ENCODE measurements at regions not wholly inside any gene's neighbourhood (a gene's known extent, or its start where the extent isn't known, plus 50 kb on each side); places are given as distances from the start of the nearest gene placed in this dataset.

DNA sequence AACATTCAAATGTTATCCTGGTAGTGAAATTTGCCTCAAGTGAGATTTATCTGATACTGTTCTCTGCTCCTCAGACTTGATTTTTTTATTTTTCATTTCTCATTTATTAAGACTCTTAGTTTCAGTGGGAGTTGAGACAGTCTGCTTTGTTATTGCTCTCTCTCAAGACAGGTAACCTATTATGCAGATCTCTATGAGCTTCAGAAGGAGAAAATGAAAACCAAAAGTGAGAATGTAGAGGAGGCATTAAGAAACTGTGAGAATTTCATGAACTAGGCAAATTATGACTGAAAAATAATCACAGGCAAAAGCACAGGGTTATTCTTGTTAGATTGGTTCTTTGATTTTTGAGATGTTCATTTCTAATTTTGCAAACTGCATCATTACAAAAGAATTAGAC is 290.0 kb upstream of the CHORDC1 start:
- no peak for DNase-seq (ENCODE audit: low spot score)
- Mint-ChIP-seq H3K27me3 (ENCODE audit: low read depth) (peaks cover 5% of the 10 kb centered on the region), H3K4me3 (ENCODE audit: unreplicated experiment) (no peak overlapping the region), H3K27ac (ENCODE audit: unreplicated experiment) (no peak overlapping the region), H3K4me1 (ENCODE audit: low read depth) (no peaks in the 10 kb centered on the region), H3K36me3 (ENCODE audit: low read depth) (no peaks in the 10 kb centered on the region), H3K9me3 (ENCODE audit: low read depth) (peaks cover 5% of the 10 kb centered on the region)
- TF ChIP-seq, protein P1, sequence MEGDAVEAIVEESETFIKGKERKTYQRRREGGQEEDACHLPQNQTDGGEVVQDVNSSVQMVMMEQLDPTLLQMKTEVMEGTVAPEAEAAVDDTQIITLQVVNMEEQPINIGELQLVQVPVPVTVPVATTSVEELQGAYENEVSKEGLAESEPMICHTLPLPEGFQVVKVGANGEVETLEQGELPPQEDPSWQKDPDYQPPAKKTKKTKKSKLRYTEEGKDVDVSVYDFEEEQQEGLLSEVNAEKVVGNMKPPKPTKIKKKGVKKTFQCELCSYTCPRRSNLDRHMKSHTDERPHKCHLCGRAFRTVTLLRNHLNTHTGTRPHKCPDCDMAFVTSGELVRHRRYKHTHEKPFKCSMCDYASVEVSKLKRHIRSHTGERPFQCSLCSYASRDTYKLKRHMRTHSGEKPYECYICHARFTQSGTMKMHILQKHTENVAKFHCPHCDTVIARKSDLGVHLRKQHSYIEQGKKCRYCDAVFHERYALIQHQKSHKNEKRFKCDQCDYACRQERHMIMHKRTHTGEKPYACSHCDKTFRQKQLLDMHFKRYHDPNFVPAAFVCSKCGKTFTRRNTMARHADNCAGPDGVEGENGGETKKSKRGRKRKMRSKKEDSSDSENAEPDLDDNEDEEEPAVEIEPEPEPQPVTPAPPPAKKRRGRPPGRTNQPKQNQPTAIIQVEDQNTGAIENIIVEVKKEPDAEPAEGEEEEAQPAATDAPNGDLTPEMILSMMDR (IDR thresholded peaks at IDR 0.05) = no peak

DNA sequence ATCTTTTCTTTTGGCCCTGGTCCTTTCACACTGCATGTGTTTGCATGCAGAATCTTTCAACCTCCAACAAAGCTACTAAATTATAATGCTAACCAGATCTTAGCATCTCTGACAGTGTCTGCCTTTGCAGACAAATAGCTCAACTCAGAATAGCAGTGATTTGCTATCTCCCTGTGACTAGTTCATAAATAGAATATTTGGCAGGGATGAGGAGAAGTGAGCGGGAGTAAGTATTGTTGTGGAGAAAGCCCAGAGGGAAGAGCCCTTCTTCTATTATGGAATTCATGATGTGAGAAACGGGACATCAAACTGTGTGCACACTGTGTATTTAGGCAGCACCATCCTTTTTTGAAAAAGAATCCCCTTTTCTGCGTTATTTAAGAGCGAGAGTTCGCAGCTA is 288.0 kb upstream of the CHORDC1 start:
- no peaks in the 10 kb centered on the region for H3K36me3 Mint-ChIP-seq (ENCODE audit: low read depth)
- no peak overlapping the region for H3K4me3 Mint-ChIP-seq (ENCODE audit: unreplicated experiment)
- peaks cover 5% of the 10 kb centered on the region for H3K9me3 Mint-ChIP-seq (ENCODE audit: low read depth)
- peaks cover 3% of the 10 kb centered on the region for H3K27me3 Mint-ChIP-seq (ENCODE audit: low read depth)
- no peak overlapping the region for H3K27ac Mint-ChIP-seq (ENCODE audit: unreplicated experiment)
- H3K4me1 Mint-ChIP-seq (ENCODE audit: low read depth) = no peaks in the 10 kb centered on the region
- TF ChIP-seq, protein P1 (IDR thresholded peaks at IDR 0.05) = no peak
- no peak for DNase-seq (ENCODE audit: low spot score)

DNA sequence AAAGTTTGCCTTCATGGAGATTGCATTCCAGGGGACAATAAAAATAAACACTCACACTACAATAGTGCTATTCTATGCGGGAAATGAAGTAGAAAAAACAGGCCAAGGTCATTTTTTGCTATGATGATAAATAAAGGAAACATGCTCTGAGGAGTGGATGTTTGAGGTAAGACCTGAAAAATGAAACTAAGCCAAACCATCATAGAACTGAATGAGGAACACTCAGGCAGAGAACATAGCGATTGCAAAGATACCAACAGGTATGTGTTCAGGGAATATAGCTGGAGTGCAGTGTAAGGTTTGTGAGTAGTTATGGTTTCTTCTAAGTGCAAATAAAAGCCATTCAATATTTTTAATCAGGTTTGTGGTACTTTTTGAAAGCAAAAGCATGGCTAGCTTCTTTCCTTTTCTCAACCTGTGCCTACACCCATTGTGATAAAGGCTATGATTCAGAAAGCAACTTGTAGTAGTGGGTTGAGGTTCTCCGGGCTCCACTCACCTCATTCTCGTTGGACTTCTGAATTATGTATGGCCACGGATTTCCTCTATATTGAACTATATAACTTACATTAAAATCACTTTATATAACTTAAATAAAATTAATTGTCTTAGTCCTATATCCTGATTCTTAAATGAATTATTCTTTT is 278.2 kb upstream of the CHORDC1 start:
- Mint-ChIP-seq H3K4me3 (ENCODE audit: unreplicated experiment) (no peak overlapping the region), H3K27me3 (ENCODE audit: low read depth) (no peaks in the 10 kb centered on the region), H3K36me3 (ENCODE audit: low read depth) (peaks cover 3% of the 10 kb centered on the region), H3K4me1 (ENCODE audit: low read depth) (no peaks in the 10 kb centered on the region), H3K27ac (ENCODE audit: unreplicated experiment) (no peak overlapping the region), H3K9me3 (ENCODE audit: low read depth) (peaks cover 20% of the 10 kb centered on the region)
- TF ChIP-seq, protein P1 (IDR thresholded peaks at IDR 0.05) = no peak
- no peak for DNase-seq (ENCODE audit: low spot score)

DNA sequence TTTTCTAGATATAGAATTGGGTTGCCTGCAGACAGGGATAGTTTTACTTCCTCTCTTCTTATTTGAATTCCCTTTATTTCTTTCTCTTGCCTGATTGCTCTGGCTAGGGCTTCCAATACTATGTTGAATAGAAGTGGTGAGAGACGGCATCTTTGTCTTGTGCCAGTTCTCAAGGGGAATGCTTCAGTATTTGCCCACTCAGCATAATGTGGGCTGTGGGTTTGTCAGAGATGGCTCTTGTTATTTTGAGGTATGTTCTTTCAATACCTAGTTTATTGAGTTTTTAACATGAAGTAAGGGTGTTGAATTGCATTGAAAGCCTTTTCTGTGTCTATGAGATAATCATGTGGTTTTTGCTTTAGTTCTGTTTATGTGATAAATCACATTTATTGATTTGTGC is 273.9 kb upstream of the CHORDC1 start:
- Mint-ChIP-seq H3K9me3 (ENCODE audit: low read depth) (peaks cover 25% of the 10 kb centered on the region), H3K4me3 (ENCODE audit: unreplicated experiment) (no peak overlapping the region), H3K36me3 (ENCODE audit: low read depth) (peaks cover 3% of the 10 kb centered on the region), H3K27ac (ENCODE audit: unreplicated experiment) (no peak overlapping the region), H3K4me1 (ENCODE audit: low read depth) (no peaks in the 10 kb centered on the region), H3K27me3 (ENCODE audit: low read depth) (no peaks in the 10 kb centered on the region)
- no peak for DNase-seq (ENCODE audit: low spot score)
- TF ChIP-seq, protein P1 (IDR thresholded peaks at IDR 0.05) = no peak

DNA sequence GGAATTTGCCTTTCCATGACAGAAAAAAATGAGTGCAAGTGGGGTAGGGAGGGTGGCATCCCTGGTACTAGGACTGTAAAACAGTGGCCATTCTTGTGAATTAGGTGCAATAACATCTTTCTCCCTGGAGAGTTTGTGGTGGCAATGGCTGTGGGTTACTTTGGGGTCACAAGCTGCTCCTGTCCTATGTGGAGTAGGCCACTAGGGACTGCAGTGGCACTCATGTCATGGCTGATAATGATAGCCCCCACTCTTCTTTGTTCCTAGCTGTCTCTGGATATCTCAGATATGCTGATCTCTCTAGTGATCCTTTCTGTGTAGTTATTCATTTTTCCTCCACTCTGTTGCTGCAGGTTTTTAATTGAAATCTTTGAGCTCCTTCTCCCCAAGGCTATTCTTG is 270.5 kb upstream of the CHORDC1 start:
- DNase-seq (ENCODE audit: low spot score) = no peak
- Mint-ChIP-seq H3K4me1 (ENCODE audit: low read depth) (no peaks in the 10 kb centered on the region), H3K27me3 (ENCODE audit: low read depth) (peaks cover 4% of the 10 kb centered on the region), H3K36me3 (ENCODE audit: low read depth) (peaks cover 3% of the 10 kb centered on the region), H3K4me3 (ENCODE audit: unreplicated experiment) (no peak overlapping the region), H3K27ac (ENCODE audit: unreplicated experiment) (no peak overlapping the region), H3K9me3 (ENCODE audit: low read depth) (peaks cover 21% of the 10 kb centered on the region)
- TF ChIP-seq, protein P1 (IDR thresholded peaks at IDR 0.05) = no peak

Measured in chondrocyte (in vitro differentiated cells).